AG04449 (cell line): ENCODE measurements at regions not wholly inside any gene's neighbourhood (a gene's known extent, or its start where the extent isn't known, plus 50 kb on each side); places are given as distances from the start of the nearest gene placed in this dataset.
"Not testable (repeated sequence)": the region's sequence is repeated elsewhere in the genome, so short reads cannot be mapped to it uniquely, and the experiment has no call there.

Experiments used
- CTCF ChIA-PET: fragments of 350-600 bp; formaldehyde crosslinking; extraction: SDS; loops from one replicate; lab custom pipeline; 2021; ENCODE audit warnings: antibody characterized with exemption; lab: Yijun Ruan, JAX
- POLR2A ChIA-PET: fragments of 400-600, 350-600 bp; formaldehyde crosslinking; extraction: SDS; loops from one replicate; lab custom pipeline; 2020; ENCODE audit warnings: antibody characterized with exemption, inconsistent platforms; lab: Yijun Ruan, JAX
- DNase-seq: peaks from one replicate; pipeline ENCODE4 v3.0.0-alpha.2; 2010; ENCODE audit warnings: low read depth, low spot score
- H3K4me3 ChIP-seq: 2 replicates; pipeline ENCODE4 v1.5.1; 2011; ENCODE audit warnings: low read depth, mild to moderate bottlenecking, control low read depth, low read length
- TF ChIP-seq, protein P1 (sequence below): IDR thresholded peaks from one replicate; pipeline ENCODE4 v1.5.1; 2011; ENCODE audit warnings: mild to moderate bottlenecking, moderate library complexity, low read length, control low read depth, inconsistent platforms; ENCODE audit not compliant: insufficient read depth; ENCODE audit errors: missing control alignments

DNA sequence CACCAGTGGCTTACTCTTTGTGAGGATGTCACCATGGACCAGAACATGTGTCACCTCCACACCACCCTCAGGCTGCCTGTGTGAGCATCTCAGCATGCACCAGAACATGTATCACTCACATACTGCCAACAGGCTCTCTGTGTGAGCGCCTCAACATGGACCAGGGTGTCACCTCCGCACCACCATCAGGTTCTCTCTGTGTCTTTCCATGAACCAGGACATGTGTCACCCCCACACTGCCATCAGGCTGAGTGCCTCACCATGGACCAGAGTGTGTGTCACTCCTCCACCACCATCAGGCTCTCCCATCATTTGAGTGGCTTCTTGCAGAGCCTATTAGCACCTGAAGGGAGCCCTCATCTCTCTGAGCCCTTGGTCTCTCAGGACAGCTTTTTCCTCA, 125.2 kb downstream of the ZNF648 start:
- H3K4me3 ChIP-seq: no peak overlapping the region
- TF ChIP-seq, protein P1, sequence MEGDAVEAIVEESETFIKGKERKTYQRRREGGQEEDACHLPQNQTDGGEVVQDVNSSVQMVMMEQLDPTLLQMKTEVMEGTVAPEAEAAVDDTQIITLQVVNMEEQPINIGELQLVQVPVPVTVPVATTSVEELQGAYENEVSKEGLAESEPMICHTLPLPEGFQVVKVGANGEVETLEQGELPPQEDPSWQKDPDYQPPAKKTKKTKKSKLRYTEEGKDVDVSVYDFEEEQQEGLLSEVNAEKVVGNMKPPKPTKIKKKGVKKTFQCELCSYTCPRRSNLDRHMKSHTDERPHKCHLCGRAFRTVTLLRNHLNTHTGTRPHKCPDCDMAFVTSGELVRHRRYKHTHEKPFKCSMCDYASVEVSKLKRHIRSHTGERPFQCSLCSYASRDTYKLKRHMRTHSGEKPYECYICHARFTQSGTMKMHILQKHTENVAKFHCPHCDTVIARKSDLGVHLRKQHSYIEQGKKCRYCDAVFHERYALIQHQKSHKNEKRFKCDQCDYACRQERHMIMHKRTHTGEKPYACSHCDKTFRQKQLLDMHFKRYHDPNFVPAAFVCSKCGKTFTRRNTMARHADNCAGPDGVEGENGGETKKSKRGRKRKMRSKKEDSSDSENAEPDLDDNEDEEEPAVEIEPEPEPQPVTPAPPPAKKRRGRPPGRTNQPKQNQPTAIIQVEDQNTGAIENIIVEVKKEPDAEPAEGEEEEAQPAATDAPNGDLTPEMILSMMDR: no peak
- DNase-seq: no peak
- CTCF ChIA-PET: no interaction called here
- POLR2A ChIA-PET: no interaction called here

DNA sequence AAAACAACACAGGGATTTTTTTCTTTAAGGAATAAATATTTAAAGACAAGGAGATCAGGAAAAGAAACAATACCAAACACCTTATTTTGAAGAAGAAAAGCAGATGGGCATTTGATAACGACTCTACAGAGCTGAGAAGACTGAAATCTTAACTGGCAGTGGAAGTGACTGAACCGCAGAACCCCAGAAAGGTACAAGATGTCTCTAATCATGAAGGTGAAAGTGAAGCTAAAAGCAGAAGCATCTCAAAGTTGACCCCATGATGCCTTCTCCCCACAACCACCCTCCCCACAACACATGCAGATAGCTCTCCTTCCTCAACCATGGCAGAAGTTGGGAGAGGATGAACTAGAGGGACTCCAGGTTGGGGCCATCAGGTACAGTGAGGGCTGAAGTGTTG, 129.6 kb downstream of the ZNF648 start:
- no peak overlapping the region for H3K4me3 ChIP-seq
- POLR2A ChIA-PET: no interaction called here
- TF ChIP-seq, protein P1: no peak
- DNase-seq: no peak
- CTCF ChIA-PET: no interaction called here

DNA sequence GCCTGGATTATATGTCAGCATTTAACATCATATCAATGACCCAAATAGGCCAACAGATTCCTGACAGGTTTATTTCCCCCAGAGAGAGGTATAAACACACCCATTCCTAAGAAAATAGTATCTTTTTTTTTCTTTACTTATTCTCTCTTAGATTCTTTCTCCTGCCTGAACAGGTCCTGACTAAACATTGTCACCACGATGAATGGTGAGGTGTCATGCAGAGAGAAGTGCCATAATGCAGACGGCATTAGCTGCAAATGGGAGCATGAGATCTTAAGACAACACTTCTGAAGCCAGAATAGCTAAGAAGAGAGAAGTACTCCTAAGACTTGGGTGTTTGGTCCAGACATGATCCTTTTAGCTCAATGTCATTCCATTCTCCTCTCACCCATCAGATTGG, 131.3 kb downstream of the ZNF648 start:
- ChIA-PET CTCF (no interaction called here), POLR2A (no interaction called here)

DNA sequence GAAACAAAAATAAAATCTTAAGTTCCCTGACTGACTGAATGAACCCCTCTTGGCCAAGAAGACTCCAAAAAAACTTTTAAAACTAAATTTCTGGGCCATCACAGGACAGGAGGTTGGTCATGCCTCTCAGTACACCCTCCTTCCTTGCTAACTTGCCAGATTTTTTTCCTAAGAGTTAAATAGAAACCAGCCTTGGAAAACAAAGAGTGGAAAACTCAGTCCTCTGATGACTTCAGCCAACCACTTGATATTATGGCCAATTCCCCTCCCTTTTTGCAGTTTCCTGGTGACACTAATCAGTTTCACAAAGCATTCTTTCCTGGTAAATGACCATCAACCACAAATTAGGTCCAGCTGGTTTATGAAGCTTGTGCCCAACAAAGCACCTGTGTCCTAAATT, 134.8 kb downstream of the ZNF648 start:
- no peak for DNase-seq
- no peak overlapping the region for H3K4me3 ChIP-seq
- CTCF ChIA-PET: no interaction called here
- TF ChIP-seq, protein P1: no peak
- POLR2A ChIA-PET: no interaction called here

More for the DNA sequence above, 131.3 kb downstream of the ZNF648 start:
- TF ChIP-seq, protein P1: no peak
- DNase-seq: no peak
- H3K4me3 ChIP-seq: no peak overlapping the region

DNA sequence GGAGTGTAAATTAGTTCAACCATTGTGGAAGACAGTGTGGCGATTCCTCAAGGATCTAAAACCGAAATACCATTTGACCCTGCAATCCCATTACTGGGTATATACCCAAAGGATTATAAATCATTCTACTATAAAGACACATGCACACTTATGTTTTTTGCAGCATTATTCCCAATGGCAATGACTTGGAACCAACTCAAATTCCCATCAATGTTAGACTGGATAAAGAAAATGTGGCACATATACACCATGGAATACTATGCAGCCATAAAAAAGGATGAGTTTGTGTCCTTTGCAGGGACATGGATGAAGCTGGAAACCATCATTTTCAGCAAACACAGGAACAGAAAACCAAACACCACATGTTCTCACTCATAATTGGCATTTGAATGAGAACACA, 137.5 kb downstream of the ZNF648 start:
- POLR2A ChIA-PET, DNase-seq, H3K4me3 ChIP-seq, CTCF ChIA-PET: not testable (repeated sequence)

DNA sequence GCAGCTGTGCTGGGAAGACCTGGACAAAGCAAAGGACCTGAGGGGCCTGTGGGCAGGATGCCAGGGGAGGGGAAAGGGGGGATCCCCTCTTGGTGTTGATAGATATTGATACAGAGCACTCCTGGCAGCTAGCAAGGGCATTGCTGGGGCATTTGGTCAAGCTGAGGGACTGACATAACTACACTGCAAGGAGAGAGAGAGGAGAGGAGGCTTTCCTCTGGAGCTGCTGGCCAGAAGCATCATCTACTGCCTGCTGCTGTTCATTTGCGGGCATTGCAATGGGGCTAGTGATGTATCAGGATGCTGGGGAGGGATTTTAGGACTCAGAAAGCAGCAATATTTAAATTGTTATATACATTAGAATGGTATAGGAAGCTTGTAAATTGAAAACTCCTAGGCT, 142.0 kb downstream of the ZNF648 start:
- TF ChIP-seq, protein P1: no peak
- POLR2A ChIA-PET: no interaction called here
- no peak overlapping the region for H3K4me3 ChIP-seq
- DNase-seq: no peak
- CTCF ChIA-PET: no interaction called here

DNA sequence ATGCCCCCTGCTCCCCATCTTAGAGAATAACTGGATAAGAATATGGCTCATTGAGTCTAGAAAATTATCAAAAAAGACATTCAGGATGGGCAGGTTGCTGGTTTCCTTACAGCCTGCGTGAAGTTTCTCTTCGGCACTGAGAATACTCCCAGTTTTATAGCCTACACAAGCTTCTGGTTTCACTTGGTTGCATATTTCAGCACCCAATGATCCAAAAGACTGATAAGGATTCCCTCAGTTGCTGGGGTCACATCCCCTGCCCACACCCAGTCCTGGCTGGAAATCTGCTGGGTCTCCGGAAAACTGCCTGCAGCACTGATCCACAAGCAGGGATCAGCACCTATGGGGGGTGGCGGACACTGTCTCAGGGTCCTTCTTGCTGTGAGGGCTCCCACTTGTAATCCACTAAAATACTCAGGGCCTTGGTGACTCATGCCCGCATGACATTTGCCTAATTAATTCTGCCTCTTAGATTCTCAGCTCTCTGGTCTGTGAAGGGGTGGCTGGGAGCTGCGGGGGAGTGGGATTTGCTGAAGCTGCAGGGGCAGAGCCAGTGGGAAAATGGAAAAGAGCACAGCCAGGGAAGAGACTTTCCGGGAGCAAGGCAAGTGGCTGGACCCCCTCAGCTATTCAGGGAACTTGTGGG, 142.5 kb downstream of the ZNF648 start:
- POLR2A ChIA-PET: no interaction called here
- no peak overlapping the region for H3K4me3 ChIP-seq
- DNase-seq: no peak
- TF ChIP-seq, protein P1: no peak
- CTCF ChIA-PET: no interaction called here
